ENCODE measurements at regions not wholly inside any gene's neighbourhood (a gene's known extent, or its start where the extent isn't known, plus 50 kb on each side); places are given as distances from the start of the nearest gene placed in this dataset.

- H3K9me2 ChIP-seq (ENCODE audit: insufficient read depth), result no peaks in the 10 kb centered on the region
- no TSS peak for BruUV-seq (replicated peaks)
- H3K9ac ChIP-seq (ENCODE audit: low read length), result no peak overlapping the region
- ChIA-PET POLR2A (no interaction called here), RAD21 (ENCODE audit: low non-redundant PET in 1 of 2, low total read pairs in 2 of 2, uncharacterized antibody in 2 of 2, unreplicated experiment in 2 of 2) (no interaction called here), CTCF (no interaction called here)
- DNase-seq (ENCODE audit: low read depth, low spot score) (no peak), ATAC-seq (no peak)
- H2AFZ ChIP-seq (ENCODE audit: low read depth, low read length, poor library complexity, severe bottlenecking), result no peak overlapping the region
- intact Hi-C loops (cut with micrococcal nuclease), result no loop called here
- H4K20me1 ChIP-seq (ENCODE audit: insufficient read depth), result no peaks in the 10 kb centered on the region
- H3K27me3 ChIP-seq (ENCODE audit: insufficient read depth, low read length), result no peaks in the 10 kb centered on the region
- TF ChIP-seq POLR2A (IDR thresholded peaks at IDR 0.05; ENCODE audit: borderline replicate concordance, extremely low read depth, insufficient read depth, insufficient read length) (no peak), FOSL1 (IDR thresholded peaks at IDR 0.05; ENCODE audit: low read depth) (no peak), EGR1 (IDR thresholded peaks at IDR 0.05; ENCODE audit: low read depth) (no peak), ZNF274 (IDR thresholded peaks at IDR 0.05; ENCODE audit: low read depth, low read length) (no peak), ELF1 (IDR thresholded peaks at IDR 0.05; ENCODE audit: borderline replicate concordance, low read depth) (no peak), MAX (IDR thresholded peaks at IDR 0.05) (no peak), SRF (IDR thresholded peaks at IDR 0.05; ENCODE audit: low read depth) (no peak)
- peak overlapping the region; percentile 59 for H3K4me2 ChIP-seq (ENCODE audit: low read length)
- H3K27ac ChIP-seq (ENCODE audit: low read depth, low read length), result no peak overlapping the region
- no peaks in the 10 kb centered on the region for H3K79me2 ChIP-seq (ENCODE audit: insufficient read depth, low read length)
- H3K36me3 ChIP-seq (ENCODE audit: control insufficient read depth in 1 of 2, insufficient read depth in 2 of 2, low read length in 2 of 2), result no peaks in the 10 kb centered on the region
- peaks cover 8 to 16% of the 10 kb centered on the region in 2 experiments for H3K4me1 ChIP-seq (ENCODE audit: control insufficient read depth in 1 of 2, insufficient read depth in 2 of 2, low read length in 2 of 2)
- no peaks in the 10 kb centered on the region for H3K9me3 ChIP-seq (ENCODE audit: control insufficient read depth in 1 of 2, insufficient read depth in 1 of 2, low read depth in 1 of 2, low read length in 2 of 2)
- H3K4me3 ChIP-seq (replicated peaks in 1 of 2; ENCODE audit: low read depth in 1 of 2, low read length in 2 of 2), result no peak overlapping the region
These were observed 138.9 kb upstream of the PARP11 start for GRCh38 chr12:4012073-4012472.

- H3K79me2 ChIP-seq (ENCODE audit: insufficient read depth, low read length), result no peaks in the 10 kb centered on the region
- DNase-seq (ENCODE audit: low read depth, low spot score) (no peak), ATAC-seq (peak; percentile 88)
- peak overlapping the region; percentile 59 for H3K4me2 ChIP-seq (ENCODE audit: low read length)
- BruUV-seq (replicated peaks), result no TSS peak
- peaks cover 8 to 21% of the 10 kb centered on the region in 2 experiments for H3K4me1 ChIP-seq (ENCODE audit: control insufficient read depth in 1 of 2, insufficient read depth in 2 of 2, low read length in 2 of 2)
- ChIA-PET CTCF (interaction anchor here (0.8 kb wide), 1 partner anchor 28 kb away, joined by 3 read pairs; no protein-coding TSS in a partner anchor), RAD21 (ENCODE audit: low non-redundant PET in 1 of 2, low total read pairs in 2 of 2, uncharacterized antibody in 2 of 2, unreplicated experiment in 2 of 2) (no interaction called here), POLR2A (no interaction called here)
- no peak for TF ChIP-seq FOSL1 (IDR thresholded peaks at IDR 0.05; ENCODE audit: low read depth)
- no peak for TF ChIP-seq ZFX (IDR thresholded peaks at IDR 0.05)
- no peaks in the 10 kb centered on the region for H3K9me3 ChIP-seq (ENCODE audit: control insufficient read depth in 1 of 2, insufficient read depth in 1 of 2, low read depth in 1 of 2, low read length in 2 of 2)
- H2AFZ ChIP-seq (ENCODE audit: low read depth, low read length, poor library complexity, severe bottlenecking), result no peak overlapping the region
- no peaks in the 10 kb centered on the region for H4K20me1 ChIP-seq (ENCODE audit: insufficient read depth)
- no peak overlapping the region for H3K27ac ChIP-seq (ENCODE audit: low read depth, low read length)
- H3K27me3 ChIP-seq (ENCODE audit: insufficient read depth, low read length), result no peaks in the 10 kb centered on the region
- no peak overlapping the region for H3K9ac ChIP-seq (ENCODE audit: low read length)
- H3K36me3 ChIP-seq (ENCODE audit: control insufficient read depth in 1 of 2, insufficient read depth in 2 of 2, low read length in 2 of 2), result no peaks in the 10 kb centered on the region
- no peak overlapping the region for H3K4me3 ChIP-seq (replicated peaks in 1 of 2; ENCODE audit: low read depth in 1 of 2, low read length in 2 of 2)
- intact Hi-C loops (cut with micrococcal nuclease), result no loop called here
- H3K9me2 ChIP-seq (ENCODE audit: insufficient read depth), result no peaks in the 10 kb centered on the region
These were observed 138.4 kb upstream of the PARP11 start for GRCh38 chr12:4011597-4011996.

Measured in HCT116 (cell line).